GM21423 (cell line): ENCODE measurements at regions not wholly inside any gene's neighbourhood (a gene's known extent, or its start where the extent isn't known, plus 50 kb on each side); places are given as distances from the start of the nearest gene placed in this dataset.

ENCODE experiments used
- ATAC-seq: cut with Tn5 transposase; IDR thresholded peaks from one replicate; pipeline ENCODE4 v1.9.1; 2021; ENCODE audit warnings: mild to moderate bottlenecking, moderate library complexity; ENCODE audit not compliant: unreplicated experiment

DNA sequence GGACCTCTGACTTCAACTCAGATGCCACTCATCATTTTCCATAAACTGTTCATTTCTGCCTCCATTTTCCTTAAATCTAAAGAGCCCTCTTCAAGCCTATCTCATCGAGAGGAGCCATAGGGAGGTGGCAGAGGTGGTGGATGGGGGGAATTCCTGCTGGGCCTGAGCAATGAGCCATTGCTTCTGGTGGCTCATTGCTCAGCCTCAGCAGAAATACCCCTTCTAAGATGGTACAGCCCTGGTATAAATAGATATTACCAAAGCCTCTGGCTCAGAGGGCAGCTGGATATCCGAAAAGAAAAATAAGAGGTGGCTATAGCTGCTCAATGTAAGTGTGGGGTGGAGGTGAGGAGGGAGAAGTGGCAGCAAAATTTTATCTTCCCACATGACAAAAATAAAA, 313.5 kb downstream of the CAAP1 start:
- no peak for ATAC-seq

DNA sequence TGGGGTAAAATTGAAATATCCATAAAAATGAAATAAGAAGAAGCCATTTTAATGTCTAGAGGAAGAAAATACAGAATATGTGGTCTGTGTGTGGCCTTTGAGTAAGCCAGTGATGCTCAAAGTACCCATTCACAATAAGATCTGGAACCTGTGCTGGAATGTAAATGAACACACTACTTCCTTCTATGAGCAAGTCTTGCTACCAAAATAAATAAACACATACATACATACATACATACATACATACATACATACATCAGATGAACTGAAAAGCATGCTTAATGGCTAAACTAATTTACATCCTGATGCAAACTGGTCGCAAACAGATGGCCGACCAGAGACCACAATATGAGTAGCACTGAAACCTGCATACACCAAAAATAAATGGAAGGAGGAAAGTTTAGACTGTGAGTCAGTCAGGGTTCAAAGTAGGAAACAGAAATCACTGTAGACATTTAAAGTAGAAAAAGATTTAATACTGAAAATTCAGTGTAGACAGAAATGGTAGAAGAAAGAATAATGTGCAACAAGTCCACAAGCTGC, 317.6 kb downstream of the CAAP1 start:
- no peak for ATAC-seq

DNA sequence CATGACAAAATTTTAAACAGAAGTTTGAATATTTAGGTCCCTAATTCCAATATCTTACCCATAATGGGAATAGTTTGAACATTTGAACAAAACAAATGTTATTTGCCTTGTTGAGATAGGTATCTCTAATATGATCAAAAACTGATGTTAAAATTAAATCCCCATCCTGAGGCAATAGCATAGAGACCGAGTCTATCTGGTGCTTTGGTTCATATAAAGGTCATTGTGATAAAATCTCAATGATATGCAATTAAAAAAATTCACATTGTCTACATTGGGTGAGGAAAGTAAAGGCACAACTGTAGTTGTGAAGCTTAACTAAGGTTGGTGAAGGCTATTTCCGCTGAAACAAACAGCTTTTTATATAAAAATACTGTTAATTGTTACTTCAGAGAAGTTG, 318.3 kb downstream of the CAAP1 start:
- ATAC-seq: no peak

DNA sequence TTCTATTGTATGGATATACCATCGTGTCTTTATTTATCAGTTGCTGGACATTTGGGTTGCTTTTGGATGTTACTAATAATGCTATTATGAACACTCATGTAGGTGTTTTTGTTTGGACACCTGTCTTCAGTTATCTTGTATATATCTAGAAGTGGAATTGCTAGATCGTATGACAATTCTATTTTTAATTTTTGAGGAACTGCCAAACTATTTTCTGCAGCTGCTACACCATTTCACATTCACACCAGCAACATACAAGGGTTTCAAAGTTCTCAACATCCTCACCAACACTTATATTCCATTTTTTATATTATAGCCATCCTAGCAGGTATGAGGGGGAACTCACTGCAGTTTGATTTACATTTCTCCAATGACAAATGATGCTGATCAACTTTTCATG, 324.6 kb downstream of the CAAP1 start:
- no peak for ATAC-seq

DNA sequence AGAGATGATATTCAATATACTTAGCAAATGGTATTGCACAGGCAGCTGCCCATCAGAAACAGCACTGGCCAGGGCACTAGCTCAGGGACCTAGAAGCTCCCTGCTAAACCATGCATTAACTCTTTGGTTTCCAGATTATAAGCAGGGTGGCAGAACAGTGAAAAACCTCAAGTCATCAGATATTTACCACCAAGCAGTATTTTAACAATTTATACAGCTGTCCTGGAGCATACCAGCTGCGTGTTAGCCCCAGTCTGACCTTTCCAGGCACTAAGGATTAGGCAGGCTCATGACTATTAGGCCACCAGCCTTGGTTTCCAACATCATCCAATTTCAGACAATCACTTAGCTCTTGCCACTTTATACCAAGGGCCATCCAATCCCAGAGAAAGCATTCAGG, 326.5 kb downstream of the CAAP1 start:
- no peak for ATAC-seq

DNA sequence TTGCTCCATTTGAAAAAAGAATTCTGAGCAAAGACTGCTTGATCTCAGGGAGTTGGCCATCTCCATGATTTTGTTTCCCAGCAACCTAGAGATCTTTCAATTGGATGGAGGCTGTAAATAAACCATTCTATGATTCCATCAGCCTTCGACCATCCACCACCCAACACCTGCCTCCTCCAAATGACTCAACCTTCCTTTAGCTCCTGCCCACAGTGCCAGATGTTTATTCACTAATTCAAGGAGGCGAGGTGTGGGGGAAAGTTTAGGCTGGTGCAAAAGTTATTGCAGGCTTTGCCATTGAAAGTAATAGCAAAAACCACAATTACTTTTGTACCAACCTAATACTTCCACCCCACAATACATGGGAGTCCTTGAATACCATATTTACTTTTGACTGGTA, 327.5 kb downstream of the CAAP1 start:
- no peak for ATAC-seq

DNA sequence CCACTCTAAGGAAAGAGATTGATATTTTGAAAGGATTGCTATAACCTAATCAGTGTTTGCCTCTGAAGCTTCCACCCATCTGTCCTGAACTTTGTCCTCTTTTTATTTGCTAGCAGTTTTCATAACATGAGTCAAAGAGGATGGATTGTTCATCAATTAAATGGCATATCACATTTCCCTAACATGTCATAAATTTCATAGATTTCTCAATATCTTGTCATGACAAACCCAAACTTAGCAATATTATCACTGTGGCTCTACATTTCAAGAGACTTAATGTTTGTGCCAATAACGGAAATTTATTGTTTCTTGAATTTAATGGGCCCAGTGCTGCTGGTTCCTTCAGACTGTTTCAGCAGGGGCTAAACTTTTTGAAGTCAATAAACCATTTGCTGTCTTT, 330.3 kb downstream of the CAAP1 start:
- ATAC-seq: no peak

DNA sequence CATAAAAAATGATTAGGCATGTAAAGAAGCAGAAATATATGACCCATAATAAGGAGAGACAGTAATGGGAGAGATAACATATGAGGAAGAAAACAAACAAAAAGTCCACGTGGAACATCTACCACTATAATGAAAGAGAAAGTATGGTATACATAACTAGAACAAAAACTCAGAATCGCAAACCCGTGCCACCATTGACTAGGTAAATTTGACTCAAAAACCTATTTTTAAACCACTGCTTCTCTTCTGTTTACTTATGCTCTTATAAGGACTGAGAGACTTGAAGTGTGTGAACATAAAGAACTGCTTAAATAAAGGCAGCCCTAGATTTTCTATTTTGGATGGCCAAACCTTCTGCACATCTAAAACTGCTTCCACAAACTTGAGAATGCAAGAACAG, 330.7 kb downstream of the CAAP1 start:
- no peak for ATAC-seq

DNA sequence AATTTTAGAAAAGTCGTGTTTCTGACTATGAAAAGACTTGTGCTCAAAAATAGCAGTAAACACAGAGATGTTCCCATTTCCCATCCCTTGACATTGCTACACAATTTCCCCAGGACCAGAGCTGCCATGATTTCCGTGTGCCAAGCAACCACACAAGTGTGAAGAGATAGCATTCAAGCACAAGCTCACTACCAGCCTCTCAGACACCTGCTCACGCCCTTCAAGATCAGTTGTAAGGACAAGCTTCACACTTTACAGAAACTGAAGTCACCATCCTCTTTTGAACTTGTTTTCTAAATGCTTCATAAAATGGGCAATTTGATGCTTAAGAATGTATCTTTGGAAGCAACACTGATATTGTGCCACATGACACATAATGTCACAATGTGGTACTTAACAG, 333.1 kb downstream of the CAAP1 start:
- ATAC-seq: no peak

DNA sequence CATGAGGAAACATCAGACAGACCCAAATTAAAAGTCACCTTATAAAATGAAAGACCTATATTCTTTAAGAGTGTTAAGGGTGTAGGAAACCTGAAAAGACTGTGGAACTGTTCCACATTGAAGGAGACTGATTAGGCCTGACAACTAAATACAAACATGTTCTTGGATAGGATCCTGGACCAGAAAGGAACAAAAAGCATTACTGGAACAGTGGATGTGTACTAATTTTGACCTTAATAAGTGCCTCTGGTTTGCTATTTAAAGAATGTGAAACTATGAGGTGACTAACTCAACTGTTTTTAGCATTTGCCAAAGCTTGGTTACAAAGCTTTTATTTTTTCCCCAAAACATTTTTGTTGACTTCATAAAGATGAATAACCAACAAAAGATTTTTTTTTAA, 340.6 kb downstream of the CAAP1 start:
- ATAC-seq: no peak

DNA sequence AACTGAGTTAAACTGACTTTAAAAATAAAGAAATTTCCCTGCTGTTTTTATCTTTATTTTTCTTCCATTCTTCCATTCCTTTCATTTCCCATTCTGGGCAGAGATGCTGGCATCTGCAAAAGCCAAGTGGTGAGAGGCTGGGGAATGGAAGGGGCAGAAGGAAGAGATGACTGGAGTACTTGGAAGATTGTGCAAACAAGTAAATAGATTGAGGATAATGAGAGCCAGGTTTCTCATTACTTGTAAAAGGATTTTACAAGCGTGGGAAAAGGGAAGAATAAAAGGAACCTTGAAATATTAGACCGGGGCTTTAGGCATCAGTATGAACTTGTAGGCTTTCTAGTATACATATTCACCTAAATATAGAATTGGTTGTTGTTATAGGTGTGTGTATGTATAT, 341.2 kb downstream of the CAAP1 start:
- no peak for ATAC-seq

DNA sequence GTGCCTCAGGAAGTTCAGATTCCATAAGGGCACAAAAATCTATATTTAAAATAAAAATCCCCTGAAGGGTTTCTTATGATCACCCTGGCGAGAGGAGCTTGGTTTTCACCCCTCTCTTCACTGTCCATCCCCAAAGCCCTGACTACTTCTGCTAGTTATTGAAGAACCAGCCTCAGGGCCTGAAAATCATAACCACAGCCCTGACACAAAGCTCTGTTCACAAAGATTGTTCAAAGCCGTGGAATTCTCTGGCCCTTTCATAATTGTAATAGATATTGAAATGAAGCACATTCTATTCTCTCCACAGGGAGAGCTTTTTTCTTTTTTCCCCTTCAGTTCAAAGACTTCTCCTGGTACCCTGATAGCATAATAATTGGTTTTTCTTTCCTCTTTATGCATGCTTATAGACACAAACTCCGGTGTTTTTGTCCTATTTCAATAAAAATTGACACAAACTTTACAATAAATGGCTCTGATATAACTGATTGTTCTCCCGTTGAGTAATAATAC, 343.8 kb downstream of the CAAP1 start:
- ATAC-seq: no peak

DNA sequence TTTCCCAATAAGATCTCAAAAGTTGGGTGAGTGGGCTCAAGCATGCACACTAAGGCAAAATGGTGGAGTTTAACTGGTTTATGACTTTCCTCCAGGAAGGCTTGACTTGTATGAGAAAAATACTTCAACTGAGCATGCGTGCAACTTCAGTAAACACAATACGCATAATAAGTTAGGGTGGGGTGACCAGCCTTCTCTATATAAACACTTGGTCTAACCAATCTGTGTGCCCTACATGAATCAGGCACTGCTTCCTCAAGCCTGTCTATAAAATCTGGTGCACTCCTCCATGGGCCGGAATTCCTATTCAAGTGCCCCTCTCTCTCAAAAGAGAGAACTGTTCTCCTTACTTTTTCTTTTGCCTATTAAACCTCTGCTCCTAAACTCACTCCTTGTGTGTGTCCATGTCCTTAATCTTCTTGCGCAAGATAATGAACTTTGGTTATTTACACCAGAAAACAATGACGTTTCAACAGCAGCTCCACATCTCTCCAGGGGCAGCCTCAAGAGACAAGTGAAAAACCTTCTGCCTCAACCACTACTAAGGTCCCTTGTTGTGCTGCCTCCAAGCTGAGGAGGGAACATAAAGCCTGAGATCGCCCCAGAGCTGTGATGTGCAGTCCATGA, 352.6 kb downstream of the CAAP1 start:
- no peak for ATAC-seq

DNA sequence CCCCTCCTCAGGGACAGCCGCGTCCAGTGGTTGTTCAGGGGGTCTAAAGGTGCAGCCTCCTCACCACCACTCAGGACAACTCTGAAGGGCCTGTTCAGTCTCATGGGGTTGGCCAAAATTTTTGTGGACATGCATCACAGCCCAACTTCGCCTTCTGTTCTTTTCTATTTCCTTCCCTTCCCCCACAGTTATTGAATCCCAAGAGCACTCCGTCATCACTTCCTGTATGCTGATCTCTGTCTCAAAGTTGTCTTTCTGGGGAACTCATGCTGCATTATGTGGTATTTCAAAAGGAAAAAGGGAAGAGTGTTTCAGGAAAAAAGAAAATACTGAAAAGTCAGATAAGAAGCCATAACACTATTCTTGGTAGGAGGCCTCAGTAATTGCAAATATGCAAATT, 355.4 kb downstream of the CAAP1 start:
- ATAC-seq: no peak

DNA sequence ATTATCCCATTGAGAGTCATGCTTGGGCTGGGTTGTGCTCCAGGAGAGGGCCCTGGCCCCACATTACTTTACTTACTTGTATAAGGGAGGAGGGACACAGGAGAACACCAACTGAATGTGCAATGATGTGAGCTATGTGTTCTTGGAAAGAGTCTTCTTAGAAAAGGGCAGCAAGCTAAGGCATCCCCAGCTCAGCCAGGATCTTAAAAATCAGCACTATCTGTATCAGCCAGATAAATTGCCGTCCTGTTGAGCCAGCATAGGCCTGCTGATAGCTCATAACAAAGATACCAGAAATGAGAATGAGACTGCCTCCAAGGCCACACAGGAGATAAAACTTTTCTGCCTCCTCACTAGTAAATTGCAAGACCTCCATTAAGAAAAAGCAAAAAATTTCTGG, 357.5 kb downstream of the CAAP1 start:
- no peak for ATAC-seq

DNA sequence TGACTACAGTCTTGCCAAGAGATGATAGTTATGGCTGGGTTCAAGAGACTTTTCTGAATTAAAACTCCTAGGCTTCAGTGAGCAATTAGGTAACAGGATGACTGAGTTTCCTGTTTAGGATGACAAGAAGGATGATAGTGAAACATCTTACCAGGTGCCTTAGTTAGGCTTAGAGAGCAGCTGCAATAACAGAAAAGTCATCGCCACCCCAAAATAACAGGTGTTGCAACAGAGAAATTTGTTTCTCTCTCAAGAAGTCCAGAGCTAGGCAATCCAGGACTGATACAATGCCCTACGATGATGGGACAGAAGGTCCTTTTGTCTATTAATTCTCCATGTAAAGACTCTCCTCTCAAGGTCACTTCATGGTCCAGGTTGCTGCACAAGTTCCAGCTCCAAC, 361.8 kb downstream of the CAAP1 start:
- no peak for ATAC-seq

DNA sequence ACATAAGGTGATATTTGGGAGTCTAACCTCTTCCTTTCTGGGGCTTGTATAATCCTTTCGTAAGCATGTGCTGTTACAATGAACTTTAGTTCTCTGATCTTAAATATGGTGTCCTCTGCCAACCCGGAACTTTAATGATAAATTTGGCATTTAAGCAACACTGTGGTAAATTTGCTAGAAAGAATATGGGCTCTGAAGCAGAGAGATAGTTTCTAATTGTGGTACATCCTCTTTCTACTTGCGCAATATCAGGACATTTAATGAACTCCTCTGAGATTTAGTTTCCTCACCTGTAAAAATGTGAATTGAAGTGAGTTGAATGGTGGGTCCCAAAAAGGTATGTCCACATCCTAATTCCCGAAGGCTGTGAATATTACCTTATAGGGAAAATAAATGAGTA, 364.7 kb downstream of the CAAP1 start:
- ATAC-seq: no peak

DNA sequence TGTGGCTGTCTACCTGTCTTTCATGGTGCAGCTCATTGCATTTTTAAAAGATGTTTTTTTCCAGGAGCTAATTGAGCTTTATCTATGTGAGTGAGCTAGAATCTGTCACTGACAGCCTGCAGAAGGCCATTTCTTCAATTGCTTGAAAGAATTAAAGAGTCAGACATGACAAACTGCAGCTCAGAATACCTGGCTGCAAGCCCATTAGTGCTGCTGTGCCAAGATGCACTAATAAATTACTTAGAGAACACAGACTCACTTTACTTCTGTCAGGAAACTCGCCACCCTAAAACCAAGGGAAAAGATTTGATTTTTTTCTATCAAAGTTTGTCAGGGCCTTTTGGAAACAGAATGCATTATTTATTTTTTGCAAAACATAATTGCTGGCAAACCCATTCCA, 368.3 kb downstream of the CAAP1 start:
- no peak for ATAC-seq

DNA sequence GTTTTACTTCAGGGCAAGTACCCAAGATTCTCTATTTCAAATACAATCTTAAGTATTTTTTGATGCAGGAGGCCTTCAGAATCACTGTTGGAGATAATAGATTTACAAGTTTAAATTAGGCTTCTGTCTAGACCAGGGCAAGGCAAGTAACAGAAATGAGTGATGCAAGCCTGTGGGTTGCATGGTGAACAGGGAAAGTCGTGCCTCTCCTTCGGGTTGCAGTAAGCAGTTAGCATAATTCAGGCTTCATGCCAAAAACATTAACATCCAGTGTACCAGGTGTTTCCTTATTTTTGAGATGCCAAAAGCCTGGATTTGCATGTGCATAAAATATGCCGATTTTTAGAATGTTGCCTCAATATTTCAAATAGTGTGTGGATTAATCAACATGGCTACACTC, 369.0 kb downstream of the CAAP1 start:
- no peak for ATAC-seq

DNA sequence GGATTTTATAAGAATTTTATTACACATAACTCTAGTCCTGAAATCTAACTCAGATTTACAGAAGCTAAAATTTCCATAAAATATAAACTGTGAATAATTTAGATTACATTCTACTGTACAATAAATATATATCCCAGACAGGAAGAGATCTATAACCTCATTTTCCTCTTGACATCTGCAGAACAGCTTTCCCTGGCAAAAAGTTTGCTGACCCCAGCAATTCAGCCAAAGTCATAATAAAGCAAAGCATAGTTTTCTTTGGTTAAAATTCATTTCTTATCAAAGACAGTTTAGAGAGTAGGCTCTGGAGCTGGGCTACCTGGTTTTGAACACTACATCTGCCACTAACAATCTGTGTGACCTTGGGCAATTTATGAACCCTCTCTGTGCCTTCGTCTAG, 372.5 kb downstream of the CAAP1 start:
- ATAC-seq: no peak

DNA sequence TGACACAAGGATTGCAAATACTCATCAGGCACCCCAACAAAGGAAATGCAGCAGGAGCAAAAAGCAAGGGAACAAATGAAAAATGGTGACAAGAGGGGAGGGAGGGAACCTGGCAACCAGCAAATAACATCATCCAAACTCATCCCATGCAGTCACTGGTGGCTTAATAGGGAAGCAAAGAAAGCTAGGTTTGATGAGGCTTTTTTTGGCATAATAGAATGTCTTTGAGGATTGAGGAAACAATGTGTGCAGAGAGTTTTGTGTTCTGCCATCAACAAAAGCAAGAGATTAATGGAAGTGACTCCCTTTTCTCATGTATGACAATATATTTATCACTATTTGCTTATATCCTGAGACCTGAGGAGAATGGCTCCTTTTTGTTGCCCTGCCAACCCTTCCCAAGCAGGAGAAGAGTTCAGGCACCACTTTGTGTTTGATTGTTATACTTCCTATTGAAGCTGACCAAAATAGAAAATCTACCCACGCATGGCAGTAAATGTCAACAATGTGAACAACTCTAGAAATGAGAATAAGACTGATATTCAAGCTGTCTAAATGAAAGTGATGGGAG, 375.7 kb downstream of the CAAP1 start:
- ATAC-seq: no peak

DNA sequence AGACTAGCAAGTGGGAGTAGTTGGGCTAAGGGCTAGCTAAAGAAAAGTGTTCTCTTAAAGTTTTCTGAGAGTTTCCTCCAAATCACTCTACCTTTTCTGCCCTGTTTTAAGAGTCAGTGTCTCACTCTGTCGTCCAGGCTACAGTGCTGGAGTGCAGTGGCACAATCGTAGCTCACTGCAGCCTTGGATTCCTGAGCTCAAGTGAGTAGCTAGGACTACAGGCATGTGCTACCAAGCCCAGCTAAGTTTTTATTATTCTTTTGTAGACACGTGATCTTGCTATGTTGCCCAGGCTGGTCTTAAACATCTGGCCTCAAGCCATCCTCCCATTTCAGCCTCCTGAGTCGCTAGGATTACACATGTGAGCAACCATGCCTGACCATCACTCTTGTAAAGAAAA, 378.9 kb downstream of the CAAP1 start:
- ATAC-seq: no peak

DNA sequence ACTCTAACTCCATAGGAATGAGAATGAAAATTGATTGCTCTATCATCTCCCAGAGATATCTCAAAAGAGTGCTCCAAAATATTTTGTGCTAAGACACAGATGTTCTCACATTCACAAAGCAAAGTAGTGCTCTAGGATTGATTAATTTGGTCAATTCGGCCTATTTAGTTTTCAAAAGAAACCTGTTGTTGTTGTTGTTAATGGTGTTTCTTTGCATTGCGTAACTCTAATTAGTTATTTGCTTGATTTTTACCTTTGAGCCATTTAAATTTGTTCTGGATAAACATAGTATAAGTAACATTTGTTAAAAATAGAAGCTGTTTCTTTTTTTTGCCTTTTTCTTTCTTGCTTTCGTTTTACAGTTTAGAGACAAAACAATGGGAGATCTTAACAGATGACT, 382.5 kb downstream of the CAAP1 start:
- ATAC-seq: no peak
